BJ (cell line): ENCODE measurements at regions not wholly inside any gene's neighbourhood (a gene's known extent, or its start where the extent isn't known, plus 50 kb on each side); places are given as distances from the start of the nearest gene placed in this dataset.
"Not testable (repeated sequence)": the region's sequence is repeated elsewhere in the genome, so short reads cannot be mapped to it uniquely, and the experiment has no call there.

Experiments used
- CTCF ChIA-PET: fragments of 350-600 bp; formaldehyde crosslinking; extraction: SDS; loops from one replicate; lab custom pipeline; 2021; ENCODE audit warnings: antibody characterized with exemption, inconsistent platforms; lab: Yijun Ruan, JAX
- POLR2A ChIA-PET: fragments of 300-600 bp; sonication (Branson Sonifier 250); formaldehyde crosslinking; extraction: SDS; loops from one replicate; lab custom pipeline; 2021; ENCODE audit warnings: antibody characterized with exemption; lab: Charles Lee
- DNase-seq: peaks from one replicate; pipeline ENCODE4 v3.0.0-alpha.2; 2011; ENCODE audit warnings: low read depth
- H3K27me3 ChIP-seq: 2 replicates; pipeline ENCODE4 v1.6.0; 2011; ENCODE audit warnings: low read length; ENCODE audit not compliant: control insufficient read depth, insufficient read depth
- H3K36me3 ChIP-seq: 2 replicates; pipeline ENCODE4 v1.5.1; 2011; ENCODE audit warnings: low read length; ENCODE audit not compliant: control insufficient read depth, insufficient read depth
- H3K4me3 ChIP-seq: 2 replicates; pipeline ENCODE4 v1.5.1; 2011; ENCODE audit warnings: low read depth, mild to moderate bottlenecking, control low read depth, low read length
- TF ChIP-seq, protein P1 (sequence below): IDR thresholded peaks from 2 replicates; pipeline ENCODE4 v1.5.1; 2011; ENCODE audit warnings: low read depth, mild to moderate bottlenecking, control low read depth, inconsistent platforms, low read length, moderate library complexity; ENCODE audit not compliant: insufficient read depth

DNA sequence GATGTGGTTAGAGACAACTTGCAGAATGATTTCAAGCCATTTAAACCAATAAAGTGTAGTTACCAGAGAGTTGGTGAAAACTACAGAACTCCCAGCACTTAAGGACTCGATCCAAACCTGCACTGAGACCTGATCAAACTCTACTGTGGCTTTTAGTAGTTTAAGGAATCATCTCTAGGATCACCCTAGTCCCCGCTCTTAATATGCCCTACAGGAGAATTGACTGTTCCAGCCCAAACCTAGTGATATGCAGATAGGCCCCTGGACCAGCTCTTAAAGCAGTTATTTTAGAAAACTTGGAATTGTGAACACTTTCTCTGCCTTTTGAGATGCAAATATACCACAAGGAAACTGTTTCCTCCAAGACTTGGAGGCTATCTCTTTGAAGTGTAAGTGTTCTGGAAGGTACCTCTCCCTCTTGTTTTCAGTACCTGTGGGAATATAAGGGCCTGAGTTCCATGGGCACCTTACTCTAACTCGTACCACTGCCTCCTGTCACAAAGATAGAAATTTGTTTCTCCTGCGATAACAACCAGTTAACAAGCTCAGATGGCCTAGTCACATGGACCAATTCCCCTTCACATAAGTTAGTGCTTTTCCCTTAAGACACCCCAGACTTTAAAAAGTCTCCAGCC lies 1367.2 kb upstream of the SLC39A10 start:
- CTCF ChIA-PET = no interaction called here

GRCh38 chr2:194276667-194277066 lies 1380.4 kb upstream of the SLC39A10 start:
- DNase-seq, H3K4me3 ChIP-seq, H3K36me3 ChIP-seq, CTCF ChIA-PET, H3K27me3 ChIP-seq, POLR2A ChIA-PET: not testable (repeated sequence)

More for the DNA sequence above, 1367.2 kb upstream of the SLC39A10 start:
- TF ChIP-seq, protein P1, sequence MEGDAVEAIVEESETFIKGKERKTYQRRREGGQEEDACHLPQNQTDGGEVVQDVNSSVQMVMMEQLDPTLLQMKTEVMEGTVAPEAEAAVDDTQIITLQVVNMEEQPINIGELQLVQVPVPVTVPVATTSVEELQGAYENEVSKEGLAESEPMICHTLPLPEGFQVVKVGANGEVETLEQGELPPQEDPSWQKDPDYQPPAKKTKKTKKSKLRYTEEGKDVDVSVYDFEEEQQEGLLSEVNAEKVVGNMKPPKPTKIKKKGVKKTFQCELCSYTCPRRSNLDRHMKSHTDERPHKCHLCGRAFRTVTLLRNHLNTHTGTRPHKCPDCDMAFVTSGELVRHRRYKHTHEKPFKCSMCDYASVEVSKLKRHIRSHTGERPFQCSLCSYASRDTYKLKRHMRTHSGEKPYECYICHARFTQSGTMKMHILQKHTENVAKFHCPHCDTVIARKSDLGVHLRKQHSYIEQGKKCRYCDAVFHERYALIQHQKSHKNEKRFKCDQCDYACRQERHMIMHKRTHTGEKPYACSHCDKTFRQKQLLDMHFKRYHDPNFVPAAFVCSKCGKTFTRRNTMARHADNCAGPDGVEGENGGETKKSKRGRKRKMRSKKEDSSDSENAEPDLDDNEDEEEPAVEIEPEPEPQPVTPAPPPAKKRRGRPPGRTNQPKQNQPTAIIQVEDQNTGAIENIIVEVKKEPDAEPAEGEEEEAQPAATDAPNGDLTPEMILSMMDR = no peak
- no peaks in the 10 kb centered on the region for H3K27me3 ChIP-seq
- POLR2A ChIA-PET = no interaction called here
- no peaks in the 10 kb centered on the region for H3K36me3 ChIP-seq
- H3K4me3 ChIP-seq = no peak overlapping the region
- no peak for DNase-seq

DNA sequence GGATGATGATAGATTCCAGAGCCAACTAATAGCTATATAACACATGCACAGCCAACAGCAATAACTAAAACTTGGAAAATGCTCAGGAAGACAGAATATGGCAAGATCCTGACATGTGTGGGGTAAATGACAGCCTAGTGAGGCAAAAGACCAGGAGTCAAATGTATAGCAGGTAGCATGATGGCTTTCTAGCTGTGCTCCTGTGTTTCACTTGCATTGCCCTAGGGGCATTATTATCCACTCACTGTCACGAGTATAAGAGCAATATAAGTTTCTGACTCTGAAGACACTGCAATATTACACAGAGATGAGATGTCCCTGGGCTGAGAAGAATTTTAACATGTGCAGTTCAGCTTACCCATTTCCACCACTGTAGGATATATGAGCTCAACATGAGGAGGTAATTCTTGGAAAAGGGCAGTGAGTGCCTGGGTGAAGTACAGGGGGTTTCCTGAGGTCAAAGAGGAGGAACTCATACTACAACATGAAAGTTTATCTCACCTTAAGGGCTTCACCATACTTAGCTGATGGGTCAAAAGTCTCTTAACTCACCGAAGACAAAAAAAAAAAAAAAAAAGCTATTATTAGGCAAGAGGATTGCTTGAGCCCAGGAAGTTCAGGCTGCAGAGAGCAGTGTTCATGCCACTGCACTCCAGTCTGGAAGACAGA lies 1385.6 kb upstream of the SLC39A10 start:
- CTCF ChIA-PET = no interaction called here

GRCh38 chr2:194270648-194271047 lies 1386.4 kb upstream of the SLC39A10 start:
- Histone ChIP-seq H3K36me3 (no peaks in the 10 kb centered on the region), H3K4me3 (no peak overlapping the region), H3K27me3 (no peaks in the 10 kb centered on the region)
- CTCF ChIA-PET = no interaction called here
- TF ChIP-seq, protein P1 = no peak
- POLR2A ChIA-PET = no interaction called here
- no peak for DNase-seq

More for the DNA sequence above, 1385.6 kb upstream of the SLC39A10 start:
- TF ChIP-seq, protein P1 = no peak
- POLR2A ChIA-PET = no interaction called here
- Histone ChIP-seq H3K27me3 (no peaks in the 10 kb centered on the region), H3K4me3 (no peak overlapping the region), H3K36me3 (no peaks in the 10 kb centered on the region)
- no peak for DNase-seq

GRCh38 chr2:194264586-194264985 lies 1392.4 kb upstream of the SLC39A10 start:
- no peak for DNase-seq
- TF ChIP-seq, protein P1 = no peak
- CTCF ChIA-PET = no interaction called here
- H3K4me3 ChIP-seq = no peak overlapping the region
- H3K36me3 ChIP-seq = no peaks in the 10 kb centered on the region
- POLR2A ChIA-PET = no interaction called here
- no peaks in the 10 kb centered on the region for H3K27me3 ChIP-seq
